Neural crest cell (in vitro differentiated cells): ENCODE measurements at regions not wholly inside any gene's neighbourhood (a gene's known extent, or its start where the extent isn't known, plus 50 kb on each side); places are given as distances from the start of the nearest gene placed in this dataset.

Experiments
- DNase-seq: peaks from one replicate; pipeline ENCODE4 v3.0.0; 2021; ENCODE audit warnings: low read depth, mixed read lengths, low spot score
- H3K27ac Mint-ChIP-seq: one replicate; pipeline ENCODE4 v1.8.0; 2021; ENCODE audit warnings: mild to moderate bottlenecking, mixed read lengths; ENCODE audit not compliant: unreplicated experiment
- H3K27me3 Mint-ChIP-seq: 2 replicates; pipeline ENCODE4 v1.8.0; 2021; ENCODE audit warnings: low read depth, mild to moderate bottlenecking, mixed read lengths
- H3K36me3 Mint-ChIP-seq: 2 replicates; pipeline ENCODE4 v1.8.0; 2021; ENCODE audit warnings: low read depth, mild to moderate bottlenecking, mixed read lengths
- H3K4me1 Mint-ChIP-seq: 2 replicates; pipeline ENCODE4 v1.8.0; 2021; ENCODE audit warnings: mixed read lengths
- H3K4me3 Mint-ChIP-seq: one replicate; pipeline ENCODE4 v1.8.0; 2021; ENCODE audit warnings: mild to moderate bottlenecking, mixed read lengths
- H3K9me3 Mint-ChIP-seq: 2 replicates; pipeline ENCODE4 v1.8.0; 2021; ENCODE audit warnings: mixed read lengths
- TF ChIP-seq, protein P1 (sequence below): fragments of 200-600 bp; sonication (generic); conservative IDR thresholded peaks from 2 replicates; pipeline ENCODE4 v1.5.0; 2021; ENCODE audit warnings: antibody characterized with exemption, mild to moderate bottlenecking

DNA sequence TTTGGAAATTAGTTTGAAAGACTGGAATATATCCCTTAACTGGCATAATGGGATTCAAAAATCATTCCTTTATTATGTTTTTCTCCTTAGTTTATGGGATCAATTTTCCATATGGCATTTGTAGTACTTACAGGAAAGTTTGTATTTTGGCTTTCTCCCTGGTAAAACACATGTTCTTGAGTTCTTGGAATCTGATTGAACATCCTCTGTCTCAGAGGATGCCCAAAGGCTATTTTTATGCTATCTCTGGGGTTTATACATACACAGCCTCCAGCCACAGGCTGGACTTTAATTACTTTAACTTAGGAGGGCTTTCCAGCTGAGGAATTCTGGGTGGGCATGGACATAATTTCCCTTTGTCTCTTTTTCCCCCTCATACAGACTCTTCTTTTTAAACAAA is 236.4 kb downstream of the HGF start:
- H3K36me3 Mint-ChIP-seq: no peaks in the 10 kb centered on the region
- H3K27me3 Mint-ChIP-seq: no peaks in the 10 kb centered on the region
- no peaks in the 10 kb centered on the region for H3K9me3 Mint-ChIP-seq

DNA sequence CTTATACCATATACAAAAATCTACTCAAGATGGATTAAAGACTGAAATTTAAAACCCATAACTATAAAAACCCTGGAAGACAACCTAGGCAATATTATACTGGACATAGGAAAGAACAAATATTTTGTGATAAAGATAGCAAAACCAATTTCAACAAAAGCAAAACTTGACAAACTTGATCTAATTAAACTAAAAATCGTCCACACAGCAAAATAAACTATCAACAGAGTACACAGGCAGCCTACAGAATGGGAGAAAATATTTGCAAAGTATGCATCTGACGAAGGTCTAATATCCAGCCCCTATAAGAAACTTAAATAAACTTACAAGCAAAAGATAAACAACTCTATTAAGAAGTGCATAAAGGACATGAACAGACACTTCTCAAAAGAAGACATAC is 240.1 kb downstream of the HGF start:
- no peaks in the 10 kb centered on the region for H3K27me3 Mint-ChIP-seq
- no peaks in the 10 kb centered on the region for H3K36me3 Mint-ChIP-seq
- TF ChIP-seq, protein P1, sequence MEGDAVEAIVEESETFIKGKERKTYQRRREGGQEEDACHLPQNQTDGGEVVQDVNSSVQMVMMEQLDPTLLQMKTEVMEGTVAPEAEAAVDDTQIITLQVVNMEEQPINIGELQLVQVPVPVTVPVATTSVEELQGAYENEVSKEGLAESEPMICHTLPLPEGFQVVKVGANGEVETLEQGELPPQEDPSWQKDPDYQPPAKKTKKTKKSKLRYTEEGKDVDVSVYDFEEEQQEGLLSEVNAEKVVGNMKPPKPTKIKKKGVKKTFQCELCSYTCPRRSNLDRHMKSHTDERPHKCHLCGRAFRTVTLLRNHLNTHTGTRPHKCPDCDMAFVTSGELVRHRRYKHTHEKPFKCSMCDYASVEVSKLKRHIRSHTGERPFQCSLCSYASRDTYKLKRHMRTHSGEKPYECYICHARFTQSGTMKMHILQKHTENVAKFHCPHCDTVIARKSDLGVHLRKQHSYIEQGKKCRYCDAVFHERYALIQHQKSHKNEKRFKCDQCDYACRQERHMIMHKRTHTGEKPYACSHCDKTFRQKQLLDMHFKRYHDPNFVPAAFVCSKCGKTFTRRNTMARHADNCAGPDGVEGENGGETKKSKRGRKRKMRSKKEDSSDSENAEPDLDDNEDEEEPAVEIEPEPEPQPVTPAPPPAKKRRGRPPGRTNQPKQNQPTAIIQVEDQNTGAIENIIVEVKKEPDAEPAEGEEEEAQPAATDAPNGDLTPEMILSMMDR: no peak
- no peak overlapping the region for H3K4me3 Mint-ChIP-seq
- H3K27ac Mint-ChIP-seq: no peak overlapping the region
- DNase-seq: no peak
- H3K4me1 Mint-ChIP-seq: no peaks in the 10 kb centered on the region
- no peaks in the 10 kb centered on the region for H3K9me3 Mint-ChIP-seq

More for the DNA sequence above, 236.4 kb downstream of the HGF start:
- no peak overlapping the region for H3K4me3 Mint-ChIP-seq
- H3K27ac Mint-ChIP-seq: no peak overlapping the region
- no peaks in the 10 kb centered on the region for H3K4me1 Mint-ChIP-seq
- no peak for DNase-seq
- TF ChIP-seq, protein P1: no peak

DNA sequence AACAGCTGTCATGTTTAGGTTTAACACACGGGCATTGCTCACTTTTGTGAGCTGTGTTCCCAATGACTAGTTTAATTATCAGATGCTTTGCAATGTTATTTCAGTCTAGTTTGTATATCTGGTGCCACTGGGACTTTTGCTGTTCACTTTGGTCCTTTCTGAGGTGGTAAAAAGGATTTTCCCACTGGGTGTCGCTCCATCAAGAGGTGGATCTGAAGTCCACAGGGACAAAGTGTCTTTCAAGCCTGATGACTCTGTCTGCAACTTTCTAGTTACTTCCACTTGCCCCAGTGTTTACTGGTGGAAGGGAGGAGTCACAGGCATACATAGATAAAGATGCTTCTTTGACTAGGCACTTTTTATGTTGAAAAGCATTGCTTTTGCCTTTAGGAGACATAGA is 242.2 kb downstream of the HGF start:
- no peaks in the 10 kb centered on the region for H3K27me3 Mint-ChIP-seq
- H3K4me3 Mint-ChIP-seq: no peak overlapping the region
- H3K9me3 Mint-ChIP-seq: no peaks in the 10 kb centered on the region
- no peaks in the 10 kb centered on the region for H3K4me1 Mint-ChIP-seq
- no peak overlapping the region for H3K27ac Mint-ChIP-seq
- H3K36me3 Mint-ChIP-seq: no peaks in the 10 kb centered on the region
- TF ChIP-seq, protein P1: no peak
- DNase-seq: no peak

DNA sequence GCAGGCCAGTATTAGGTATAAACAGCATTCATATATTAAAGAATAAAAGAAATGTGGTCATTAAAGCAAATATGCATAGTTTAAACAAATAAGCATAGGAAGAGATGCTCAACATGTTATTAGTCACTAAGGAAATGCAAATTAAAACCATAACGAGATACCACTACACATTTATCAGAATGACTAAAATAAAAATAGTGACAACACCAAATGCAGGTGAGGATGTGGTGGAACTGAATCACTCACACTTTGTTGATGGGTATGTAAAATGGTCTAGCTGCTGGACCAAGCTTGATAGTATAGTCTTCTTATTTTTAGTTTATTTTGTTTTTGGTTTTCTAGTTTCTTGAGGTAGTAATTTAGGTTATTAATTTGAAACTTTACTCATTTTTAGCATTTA is 242.9 kb downstream of the HGF start:
- no peaks in the 10 kb centered on the region for H3K27me3 Mint-ChIP-seq
- H3K9me3 Mint-ChIP-seq: no peaks in the 10 kb centered on the region
- H3K36me3 Mint-ChIP-seq: no peaks in the 10 kb centered on the region
- no peak for DNase-seq
- TF ChIP-seq, protein P1: no peak
- no peaks in the 10 kb centered on the region for H3K4me1 Mint-ChIP-seq
- no peak overlapping the region for H3K4me3 Mint-ChIP-seq
- H3K27ac Mint-ChIP-seq: no peak overlapping the region

DNA sequence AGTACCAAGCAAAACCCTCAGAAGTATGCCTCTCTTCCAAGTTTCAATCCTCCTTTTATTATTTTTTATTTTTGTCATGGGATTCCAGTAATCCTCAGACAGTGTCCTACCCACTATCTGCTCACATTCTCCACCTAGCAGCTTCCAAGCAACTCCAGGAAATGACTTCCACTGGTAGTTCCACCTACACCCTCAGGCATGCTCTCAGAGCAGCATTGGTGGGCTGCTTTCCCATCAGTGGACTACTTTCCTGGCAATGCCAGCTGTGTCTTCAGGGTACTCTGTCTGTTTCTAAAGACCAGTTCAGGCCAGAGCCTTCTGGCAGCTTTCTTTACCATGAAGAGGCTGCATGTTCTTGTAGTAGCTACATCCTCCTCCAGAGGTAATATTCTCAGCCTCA is 244.0 kb downstream of the HGF start:
- Mint-ChIP-seq H3K9me3 (no peaks in the 10 kb centered on the region), H3K27me3 (no peaks in the 10 kb centered on the region), H3K36me3 (no peaks in the 10 kb centered on the region), H3K4me1 (no peaks in the 10 kb centered on the region), H3K27ac (no peak overlapping the region), H3K4me3 (no peak overlapping the region)
- TF ChIP-seq, protein P1: no peak
- no peak for DNase-seq

DNA sequence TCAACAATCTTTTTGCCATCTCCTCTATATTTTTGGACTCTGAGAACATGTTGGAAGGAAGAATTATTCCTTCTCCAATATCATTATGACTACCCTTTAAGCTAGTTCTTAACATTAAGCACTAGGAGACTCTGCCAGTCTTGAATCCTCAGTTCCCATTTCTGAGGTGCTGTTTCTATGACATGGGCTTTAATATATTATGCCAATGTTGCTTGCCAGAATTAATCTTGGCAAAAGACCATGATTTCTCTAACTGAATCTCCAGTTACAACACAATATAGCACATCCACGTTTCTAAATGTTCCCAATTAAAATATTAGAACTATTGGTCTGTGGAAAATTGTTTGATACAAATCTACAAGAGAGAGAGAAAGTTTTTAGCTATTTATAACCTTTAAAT is 250.0 kb downstream of the HGF start:
- no peaks in the 10 kb centered on the region for H3K36me3 Mint-ChIP-seq
- TF ChIP-seq, protein P1: no peak
- H3K9me3 Mint-ChIP-seq: no peaks in the 10 kb centered on the region
- no peaks in the 10 kb centered on the region for H3K27me3 Mint-ChIP-seq
- no peaks in the 10 kb centered on the region for H3K4me1 Mint-ChIP-seq
- H3K27ac Mint-ChIP-seq: no peak overlapping the region
- no peak for DNase-seq
- H3K4me3 Mint-ChIP-seq: no peak overlapping the region
